Parathyroid adenoma (tissue), 2 donors: ENCODE measurements at regions not wholly inside any gene's neighbourhood (a gene's known extent, or its start where the extent isn't known, plus 50 kb on each side); places are given as distances from the start of the nearest gene placed in this dataset.

Source experiments
- H2AFZ ChIP-seq: fragments of 300-600 bp; sonication (generic); one replicate; pipeline ENCODE4 v1.7.0; 2017; ENCODE audit warnings: antibody characterized with exemption, mild to moderate bottlenecking
- H3K27ac ChIP-seq: fragments of 300-600 bp; sonication (generic); one replicate; pipeline ENCODE4 v1.7.0; 2017
- H3K27me3 ChIP-seq: fragments of 300-600 bp; sonication (generic); one replicate; pipeline ENCODE4 v1.7.0; 2017; ENCODE audit warnings: low read length; ENCODE audit not compliant: control insufficient read depth, insufficient read depth
- H3K36me3 ChIP-seq: fragments of 300-600 bp; sonication (generic); one replicate; pipeline ENCODE4 v1.7.0; 2017; ENCODE audit warnings: low read length; ENCODE audit not compliant: control insufficient read depth, insufficient read depth
- H3K4me1 ChIP-seq: fragments of 300-600 bp; sonication (generic); one replicate; pipeline ENCODE4 v1.7.0; 2017; ENCODE audit warnings: control low read depth
- H3K4me2 ChIP-seq: fragments of 300-600 bp; sonication (generic); one replicate; pipeline ENCODE4 v1.7.0; 2017; ENCODE audit warnings: low read length
- H3K4me3 ChIP-seq: fragments of 300-600 bp; sonication (generic); one replicate; pipeline ENCODE4 v1.7.0; 2017; ENCODE audit warnings: low read depth, low read length
- H3K79me2 ChIP-seq: fragments of 300-600 bp; sonication (generic); one replicate; pipeline ENCODE4 v1.7.0; 2017; ENCODE audit warnings: control low read depth
- H3K9ac ChIP-seq: fragments of 300-600 bp; sonication (generic); one replicate; pipeline ENCODE4 v1.7.0; 2017; ENCODE audit warnings: mild to moderate bottlenecking
- H3K9me3 ChIP-seq: fragments of 300-600 bp; sonication (generic); one replicate; pipeline ENCODE4 v1.7.0; 2017; ENCODE audit warnings: low read length; ENCODE audit not compliant: control insufficient read depth
- CTCF ChIP-seq: fragments of 300-600 bp; sonication (generic); IDR thresholded peaks from one replicate; pipeline ENCODE4 v1.7.0; 2017; ENCODE audit warnings: antibody characterized with exemption, mild to moderate bottlenecking
- donor health status: primary hyperparathyroidism.

- Histone ChIP-seq H3K4me3 (no peak overlapping the region), H3K79me2 (no peaks in the 10 kb centered on the region), H3K9me3 (no peaks in the 10 kb centered on the region), H3K27ac (no peak overlapping the region), H3K4me2 (no peak overlapping the region), H3K9ac (no peak overlapping the region), H2AFZ (no peak overlapping the region), H3K36me3 (no peaks in the 10 kb centered on the region), H3K4me1 (no peaks in the 10 kb centered on the region), H3K27me3 (no peaks in the 10 kb centered on the region)
- no peak for TF ChIP-seq CTCF
Measured at GRCh38 chr4:152149745-152150144, 386.1 kb downstream of the FBXW7 start.

GRCh38 chr4:152148057-152148456 lies 387.2 kb upstream of the GATB start:
- Histone ChIP-seq H3K9me3 (no peaks in the 10 kb centered on the region), H2AFZ (no peak overlapping the region), H3K9ac (no peak overlapping the region), H3K4me2 (no peak overlapping the region), H3K79me2 (no peaks in the 10 kb centered on the region), H3K4me1 (no peaks in the 10 kb centered on the region), H3K4me3 (no peak overlapping the region), H3K27ac (no peak overlapping the region), H3K36me3 (no peaks in the 10 kb centered on the region), H3K27me3 (no peaks in the 10 kb centered on the region)
- TF ChIP-seq CTCF = no peak

- H3K36me3 ChIP-seq = no peaks in the 10 kb centered on the region
Measured at GRCh38 chr4:152146244-152146643, 385.4 kb upstream of the GATB start.

GRCh38 chr4:152143806-152144205 lies 383.0 kb upstream of the GATB start:
- H3K27me3 ChIP-seq = no peaks in the 10 kb centered on the region

More at GRCh38 chr4:152146244-152146643, 385.4 kb upstream of the GATB start:
- Histone ChIP-seq H3K9ac (no peak overlapping the region), H2AFZ (no peak overlapping the region), H3K4me2 (no peak overlapping the region), H3K4me1 (no peaks in the 10 kb centered on the region), H3K4me3 (no peak overlapping the region), H3K9me3 (no peaks in the 10 kb centered on the region), H3K27me3 (no peaks in the 10 kb centered on the region), H3K27ac (no peak overlapping the region), H3K79me2 (no peaks in the 10 kb centered on the region)
- no peak for TF ChIP-seq CTCF

More at GRCh38 chr4:152143806-152144205, 383.0 kb upstream of the GATB start:
- no peaks in the 10 kb centered on the region for H3K9me3 ChIP-seq
- no peak overlapping the region for H3K27ac ChIP-seq
- no peak overlapping the region for H3K9ac ChIP-seq
- no peaks in the 10 kb centered on the region for H3K79me2 ChIP-seq
- no peak overlapping the region for H3K4me3 ChIP-seq
- H2AFZ ChIP-seq = no peak overlapping the region
- H3K36me3 ChIP-seq = no peaks in the 10 kb centered on the region
- TF ChIP-seq CTCF = no peak
- no peak overlapping the region for H3K4me2 ChIP-seq
- H3K4me1 ChIP-seq = no peaks in the 10 kb centered on the region
